ENCODE measurements at regions not wholly inside any gene's neighbourhood (a gene's known extent, or its start where the extent isn't known, plus 50 kb on each side); places are given as distances from the start of the nearest gene placed in this dataset.
A peak's percentile ranks its signal among the peaks of the same experiment; 100 is the strongest.

DNA sequence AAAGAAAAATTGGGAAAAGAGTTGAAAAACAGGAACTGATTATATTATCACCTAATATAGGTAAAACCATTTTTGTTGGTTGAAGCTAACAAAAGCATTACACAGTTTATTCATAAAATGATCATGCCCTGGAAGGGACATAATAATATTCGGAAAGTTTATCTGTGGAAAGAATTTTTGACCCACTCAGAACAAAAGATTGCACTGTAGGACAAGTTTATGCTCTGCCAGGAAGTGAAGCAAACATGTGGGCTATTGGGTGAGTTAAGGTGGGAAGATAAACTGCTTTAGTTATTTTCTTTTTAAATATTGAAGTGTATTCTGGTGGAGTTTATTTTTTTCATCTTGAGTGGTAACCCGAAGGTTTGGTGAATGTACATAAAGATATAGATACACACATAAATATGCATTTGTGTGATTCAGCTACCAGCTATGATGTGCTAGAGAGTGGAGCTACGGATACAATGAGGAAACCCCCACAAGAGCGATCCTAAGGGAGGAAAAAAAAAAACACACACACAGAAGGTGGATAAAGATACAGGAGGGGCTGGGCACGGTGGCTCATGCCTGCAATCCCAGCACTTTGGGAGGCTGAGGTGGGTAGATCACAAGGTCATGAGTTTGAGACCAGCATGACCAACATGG, 506.4 kb upstream of the THBS1 start:
- no peak for DNase-seq (ENCODE audit: low spot score)

DNA sequence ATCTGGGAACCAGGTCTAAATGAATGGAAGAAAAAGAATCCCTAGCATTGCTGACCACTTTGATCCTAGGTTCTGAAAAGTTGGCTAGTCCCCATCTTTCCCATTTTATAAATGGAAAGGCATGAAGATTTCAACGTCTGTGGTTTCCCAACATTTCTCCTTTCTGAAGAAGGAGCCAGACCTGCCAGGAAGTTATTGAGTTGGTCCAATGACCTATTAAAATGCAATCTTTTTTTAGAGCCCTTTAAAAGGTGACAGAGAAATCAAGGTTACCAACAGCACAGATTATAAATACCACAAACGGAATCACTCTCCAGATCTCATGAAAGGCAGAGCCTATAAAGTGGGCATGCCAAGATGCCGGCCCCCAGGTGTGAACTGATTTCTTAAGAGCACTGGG, 505.6 kb upstream of the THBS1 start:
- no peak for DNase-seq (ENCODE audit: low spot score)

DNA sequence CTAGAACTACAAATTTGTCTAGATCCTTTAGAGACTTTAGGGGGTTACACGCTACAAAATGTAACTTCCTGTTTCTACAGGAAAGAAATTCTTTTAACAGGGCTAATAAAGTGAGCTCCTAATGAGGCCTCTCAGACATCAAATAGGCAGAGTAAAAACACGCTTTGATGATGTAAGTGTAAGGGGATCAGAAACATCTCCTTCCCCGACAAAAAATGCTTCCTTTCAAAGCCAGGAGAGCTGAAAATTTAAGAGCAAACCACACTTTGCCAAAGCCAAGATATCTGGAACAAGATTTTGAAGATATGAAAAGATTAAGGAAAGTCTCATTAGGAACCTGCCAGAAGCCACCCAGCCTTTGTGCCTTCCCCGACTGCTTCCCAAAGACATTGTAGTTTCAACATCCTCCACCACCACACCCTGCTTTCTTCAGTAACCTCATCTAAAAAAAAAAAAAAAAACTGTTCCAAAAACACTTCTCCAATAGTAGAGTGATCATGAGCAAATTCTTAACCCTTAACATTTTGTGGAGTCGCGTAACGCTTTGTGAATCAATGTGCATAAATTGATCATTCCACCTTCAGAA, 505.0 kb upstream of the THBS1 start:
- DNase-seq (ENCODE audit: low spot score), result peak; percentile 48

DNA sequence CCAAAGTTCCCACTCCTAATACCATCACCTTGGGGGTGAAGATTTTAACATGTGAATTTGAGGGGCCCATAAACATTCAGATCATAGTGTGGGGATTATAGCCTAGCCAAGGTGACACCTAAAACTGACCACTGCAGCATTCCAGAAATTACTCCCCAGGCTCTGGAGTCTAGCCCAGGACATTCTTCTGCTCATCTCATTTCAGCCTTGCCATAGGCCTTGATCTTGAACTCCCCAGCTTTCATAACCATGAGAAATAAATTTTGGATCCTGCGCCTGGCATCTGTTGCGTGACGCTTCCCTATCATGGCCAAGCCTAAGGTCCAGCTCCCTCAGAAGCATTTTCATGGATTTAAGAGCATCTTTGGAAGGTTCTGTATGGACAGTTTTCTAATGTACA, 502.9 kb upstream of the THBS1 start:
- no peak for DNase-seq (ENCODE audit: low spot score)

DNA sequence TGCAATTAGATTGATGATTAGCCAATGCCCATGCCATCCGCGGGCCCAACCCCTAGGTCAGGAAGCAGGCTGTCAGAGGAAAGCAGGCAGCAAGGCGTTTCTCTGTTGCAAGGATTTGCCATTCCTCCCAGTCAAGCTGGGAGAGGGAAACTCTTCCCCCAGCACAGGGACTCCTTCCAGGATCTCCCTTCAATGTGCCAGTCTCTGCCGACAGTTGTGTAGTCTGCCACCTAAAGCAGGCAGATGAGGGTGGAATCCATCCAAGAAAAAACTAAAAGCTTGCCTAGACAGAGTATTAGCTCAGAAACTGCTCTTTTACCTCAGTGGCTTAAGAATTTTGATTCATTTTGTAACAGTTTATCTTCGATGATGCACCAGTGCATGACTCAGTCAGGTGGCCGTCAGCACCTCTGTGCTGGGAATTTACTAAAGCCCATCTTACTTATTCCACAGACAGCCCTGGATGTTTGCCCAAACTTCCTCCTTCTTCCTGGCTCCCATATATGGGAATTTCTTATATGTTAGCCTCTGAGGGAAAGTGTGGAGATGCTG, 501.5 kb upstream of the THBS1 start:
- peak; percentile 69 for DNase-seq (ENCODE audit: low spot score)

DNA sequence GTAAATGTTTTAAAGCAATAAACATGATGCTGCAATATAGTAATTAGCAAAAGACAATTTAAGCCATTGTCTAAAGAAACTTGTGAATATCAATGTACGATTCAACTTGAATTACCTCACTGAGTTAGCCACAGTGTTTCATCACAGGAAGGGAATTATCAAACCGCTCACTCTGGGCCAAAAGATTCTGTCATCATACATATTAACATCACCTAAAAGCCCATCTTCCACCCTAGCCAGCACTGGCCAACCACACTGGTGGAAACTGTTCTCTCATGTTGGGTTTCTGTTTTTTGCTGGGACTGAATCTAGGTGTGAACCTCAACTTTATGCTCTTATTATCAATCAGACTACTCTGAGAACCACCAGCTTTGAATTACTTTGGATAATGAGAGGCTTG, 497.7 kb upstream of the THBS1 start:
- DNase-seq (ENCODE audit: low spot score), result no peak

DNA sequence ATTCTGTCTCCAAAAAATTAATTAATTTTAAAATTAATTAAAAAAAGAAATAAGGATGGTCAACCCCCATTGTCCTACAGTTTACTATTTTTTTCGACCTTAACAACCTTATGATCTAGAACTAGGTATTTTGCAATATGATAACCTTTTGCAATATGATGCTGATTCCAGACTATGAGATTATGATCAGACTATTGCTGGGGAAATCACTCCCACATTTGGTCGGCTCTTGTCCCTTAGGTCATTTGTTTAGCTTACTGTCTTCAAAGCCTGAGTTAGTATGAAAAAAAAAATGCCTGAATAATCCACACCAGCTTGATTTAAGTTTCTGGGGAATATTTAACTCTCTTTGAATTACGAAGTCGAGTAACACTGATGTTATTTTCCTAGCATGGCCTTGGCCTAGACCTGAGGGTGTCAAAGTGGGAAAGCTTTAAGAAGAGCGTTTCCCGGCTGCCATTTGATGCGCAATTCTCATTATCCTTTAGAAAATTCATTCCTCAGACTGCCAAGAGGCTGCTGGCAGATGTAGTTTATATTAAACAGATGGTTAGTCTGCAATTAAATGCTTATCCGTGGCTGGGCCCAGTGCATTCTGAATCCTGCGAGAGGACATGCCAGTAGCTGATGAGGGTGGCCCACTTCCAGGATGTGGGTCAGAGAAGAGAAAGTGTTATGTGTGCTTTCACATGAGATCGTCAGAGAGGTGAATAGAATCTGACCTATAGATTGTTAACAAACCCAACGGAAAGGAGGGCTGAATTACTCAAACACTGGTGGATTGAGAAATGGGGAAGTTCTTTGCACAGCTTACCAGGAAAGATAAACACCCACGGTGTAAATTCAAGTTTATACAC, 496.0 kb upstream of the THBS1 start:
- DNase-seq (ENCODE audit: low spot score), result peak; percentile 61

DNA sequence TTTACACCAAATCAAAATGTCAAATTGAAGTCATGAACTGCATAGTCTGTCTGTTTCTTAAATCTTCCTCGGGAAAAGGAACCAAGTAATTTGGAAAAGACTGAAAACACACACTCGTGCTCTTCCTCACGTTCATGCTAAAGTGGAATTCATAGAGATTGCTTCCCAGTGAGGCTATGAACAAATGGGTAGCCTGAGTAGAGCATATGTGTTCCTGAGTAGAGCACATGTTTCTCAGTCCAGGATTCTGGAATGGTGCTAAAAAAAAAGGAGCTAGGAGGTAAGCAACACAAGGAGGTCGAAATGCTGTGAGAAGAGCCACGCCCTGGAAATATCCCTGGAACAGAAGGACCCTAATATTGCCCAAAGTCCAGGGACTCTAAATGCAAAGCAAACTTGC, 494.2 kb upstream of the THBS1 start:
- no peak for DNase-seq (ENCODE audit: low spot score)

DNA sequence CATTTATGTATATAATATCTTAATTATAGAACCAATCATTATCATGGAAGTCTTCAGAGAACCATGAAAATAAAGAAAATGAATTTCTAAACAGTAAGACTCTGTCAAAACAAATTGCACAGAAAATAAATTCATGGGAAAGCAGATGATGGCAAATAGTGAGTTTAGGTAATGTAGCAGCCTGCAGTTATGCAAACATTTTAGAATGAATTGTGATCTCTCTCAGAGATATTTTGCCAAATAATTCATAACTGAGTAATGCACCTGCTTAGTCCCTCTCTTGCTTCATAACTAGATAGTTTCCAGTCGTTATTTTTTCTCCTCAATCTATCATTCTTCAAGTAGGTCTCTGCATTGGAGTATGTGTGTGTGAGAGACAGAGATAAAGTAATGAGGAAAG, 492.7 kb upstream of the THBS1 start:
- no peak for DNase-seq (ENCODE audit: low spot score)

DNA sequence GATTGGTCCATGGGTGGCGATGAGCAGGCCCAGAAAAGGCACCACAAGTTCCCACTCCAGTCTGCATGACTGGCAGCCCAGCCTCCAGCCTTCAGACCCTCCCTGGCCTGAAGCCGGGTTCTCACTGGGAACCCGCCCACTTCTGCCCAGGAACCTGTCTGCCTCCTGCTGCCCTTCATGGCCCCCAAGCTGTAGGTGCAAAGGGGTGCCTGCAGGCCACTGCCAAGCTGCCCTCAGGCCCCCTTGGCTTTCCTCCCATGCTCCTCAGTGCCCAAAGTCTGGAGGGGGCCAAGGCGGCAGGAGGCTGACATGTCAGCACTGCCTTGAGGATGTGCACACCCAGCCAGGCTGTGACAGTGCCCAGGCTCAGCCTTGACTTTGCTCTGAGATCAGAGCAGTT, 488.5 kb upstream of the THBS1 start:
- DNase-seq (ENCODE audit: low spot score), result peak; percentile 6

DNA sequence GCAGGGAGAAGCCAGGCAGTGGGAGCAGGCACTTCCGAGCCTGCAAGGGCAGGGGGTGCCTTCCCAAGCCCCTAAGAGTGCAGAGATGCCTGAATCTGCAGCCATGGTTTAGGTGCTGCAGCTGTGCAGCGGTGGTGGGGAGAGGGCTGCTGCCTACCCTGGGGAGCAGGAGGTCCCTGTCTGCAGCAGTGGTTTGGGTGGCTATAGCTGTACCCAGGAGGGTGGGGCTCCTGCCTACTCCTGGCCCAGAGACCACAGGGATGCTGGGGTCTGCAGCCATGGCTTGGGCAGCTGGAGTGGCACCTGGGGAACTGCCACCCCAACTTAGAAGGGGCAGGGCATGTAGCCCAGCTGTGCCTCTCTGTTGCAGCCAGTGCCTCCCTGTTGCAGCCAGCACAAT, 488.1 kb upstream of the THBS1 start:
- no peak for DNase-seq (ENCODE audit: low spot score)

DNA sequence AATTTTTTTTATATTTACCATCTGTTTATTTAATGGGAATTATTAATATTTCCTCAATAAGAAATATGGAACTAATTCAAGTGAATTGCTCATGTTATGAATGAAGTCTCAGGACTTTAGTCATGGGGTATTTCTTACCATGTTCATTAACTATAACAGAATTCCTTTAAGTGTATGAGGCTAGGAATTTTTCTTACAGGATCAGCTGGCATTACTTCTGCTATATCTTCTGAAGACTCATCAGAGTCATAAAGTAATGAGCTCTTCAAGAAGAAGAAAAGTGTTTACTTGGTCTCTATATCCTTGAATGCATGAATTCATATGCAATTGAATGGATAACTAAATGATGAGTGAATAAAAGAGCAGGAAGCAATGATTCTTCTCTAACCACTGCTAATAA, 486.8 kb upstream of the THBS1 start:
- DNase-seq (ENCODE audit: low spot score), result no peak

DNA sequence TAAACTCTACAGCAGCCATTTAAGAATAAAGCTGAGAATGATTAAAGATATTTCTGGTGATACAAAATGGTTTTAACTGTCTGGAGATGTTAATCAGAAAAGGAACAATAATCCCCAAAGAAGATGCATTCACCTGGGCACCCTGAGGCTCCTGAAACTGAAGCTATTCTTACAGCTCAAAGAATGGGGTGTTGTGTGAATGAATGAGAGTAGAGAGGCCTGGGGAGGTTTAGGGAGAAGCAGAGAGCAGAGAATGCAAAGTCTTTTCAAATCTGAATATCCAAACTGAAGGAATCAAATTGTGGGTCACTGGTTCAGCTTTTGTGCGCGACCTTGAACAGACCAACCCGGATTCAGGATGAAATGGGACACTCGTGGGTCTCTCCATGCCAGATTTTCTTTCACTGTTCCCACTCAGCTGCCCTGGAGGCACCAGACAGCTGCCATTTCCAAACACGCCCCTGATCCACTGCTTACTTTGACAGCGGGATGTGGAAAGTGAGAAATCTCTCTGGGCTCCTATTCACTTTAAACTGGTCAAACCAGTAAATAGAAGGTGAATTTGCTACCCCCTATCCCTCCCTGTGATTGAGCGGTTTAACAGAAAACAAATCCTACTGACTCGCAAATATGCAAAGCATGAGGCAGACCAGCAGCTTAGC, 485.5 kb upstream of the THBS1 start:
- DNase-seq (ENCODE audit: low spot score), result peak; percentile 29

DNA sequence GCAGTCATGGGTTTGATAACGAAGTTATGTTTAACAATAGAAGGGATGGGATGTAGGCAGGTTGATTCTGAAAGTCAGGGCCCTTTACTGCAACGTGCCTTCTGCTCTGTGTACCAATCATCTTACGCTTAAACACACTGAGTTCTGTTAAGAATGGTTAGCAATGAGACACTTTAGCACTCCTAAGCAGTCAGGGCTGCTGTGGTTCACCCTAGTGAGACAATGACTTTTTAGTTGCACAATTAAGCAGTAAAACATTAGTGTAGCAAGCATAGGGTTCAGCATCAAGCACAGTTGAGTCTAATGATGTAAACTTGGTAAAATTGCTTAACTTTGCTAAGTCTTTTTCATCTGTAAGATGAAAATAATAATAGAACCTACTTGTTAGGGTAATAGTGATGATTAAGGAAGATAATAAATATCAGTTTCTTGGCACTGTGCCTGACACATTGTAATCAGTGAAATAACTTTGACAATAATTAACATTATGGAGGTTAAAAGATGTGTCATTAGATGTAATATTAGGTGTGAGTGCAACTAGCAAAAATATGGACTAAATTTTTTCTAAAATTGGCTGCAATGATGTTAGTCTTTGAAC, 484.2 kb upstream of the THBS1 start:
- no peak for DNase-seq (ENCODE audit: low spot score)

DNA sequence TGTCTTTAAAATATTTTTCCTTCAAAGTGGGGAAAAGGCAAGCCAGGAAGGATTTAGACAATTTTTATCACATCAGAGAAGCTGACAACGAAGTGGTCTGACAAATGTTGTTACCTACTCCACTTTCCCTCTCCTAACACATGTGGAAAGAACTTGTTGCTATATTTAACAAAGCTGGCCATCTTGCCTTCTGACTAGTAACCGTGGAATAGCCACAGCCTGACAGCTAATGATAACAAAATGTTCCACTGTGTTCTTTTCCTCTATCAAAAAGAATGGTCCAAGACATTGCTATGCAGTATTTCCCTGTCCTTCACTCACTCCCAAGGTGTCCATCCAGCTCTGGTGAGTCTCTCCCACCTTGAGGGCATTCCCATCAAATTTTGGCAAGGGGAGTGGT, 481.4 kb upstream of the THBS1 start:
- no peak for DNase-seq (ENCODE audit: low spot score)

DNA sequence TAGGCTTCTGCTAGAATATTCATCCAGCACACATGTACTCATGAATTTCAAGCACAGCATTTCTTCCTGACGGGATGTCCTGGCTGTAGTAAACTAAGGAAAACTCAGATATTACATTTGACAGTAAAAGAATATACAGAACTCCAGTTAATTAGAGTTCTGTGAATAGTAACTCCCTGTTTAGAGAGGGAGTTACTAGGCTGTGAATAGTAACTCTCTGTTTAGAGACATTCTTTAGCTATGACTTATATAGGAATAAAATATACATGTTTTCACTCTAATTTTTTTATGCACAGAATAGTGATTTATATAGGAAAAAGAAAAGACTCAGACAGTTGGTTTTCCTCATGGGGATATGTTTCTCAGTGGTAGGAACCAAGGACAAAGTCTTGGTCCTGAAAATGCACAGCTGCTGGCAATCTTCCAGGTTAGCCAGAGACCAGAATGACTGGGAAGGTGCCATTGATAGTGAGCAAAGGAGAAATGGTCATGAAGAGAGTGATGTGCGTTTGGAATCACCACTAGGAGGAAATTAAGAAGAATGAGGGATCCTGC, 480.7 kb upstream of the THBS1 start:
- peak; percentile 2 for DNase-seq (ENCODE audit: low spot score)

DNA sequence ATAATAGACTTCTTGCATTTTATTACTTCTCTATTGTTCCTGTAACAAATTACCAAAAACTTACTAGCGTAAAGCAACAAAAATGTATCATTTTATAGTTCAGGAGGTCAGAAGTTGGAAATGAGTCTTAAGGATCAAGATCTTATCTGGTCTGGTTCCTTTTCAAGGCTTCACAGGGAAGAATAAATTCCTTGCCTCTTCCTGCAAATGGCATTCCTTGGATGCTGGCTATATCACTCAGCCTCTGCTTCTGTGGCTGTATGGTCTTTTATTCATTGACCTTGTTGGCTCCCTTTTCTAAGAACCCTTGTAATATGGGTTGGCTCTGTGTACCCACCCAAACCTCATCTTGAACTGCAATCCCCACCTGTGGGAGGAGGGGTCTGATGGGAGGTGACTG, 478.4 kb upstream of the THBS1 start:
- peak; percentile 21 for DNase-seq (ENCODE audit: low spot score)

DNA sequence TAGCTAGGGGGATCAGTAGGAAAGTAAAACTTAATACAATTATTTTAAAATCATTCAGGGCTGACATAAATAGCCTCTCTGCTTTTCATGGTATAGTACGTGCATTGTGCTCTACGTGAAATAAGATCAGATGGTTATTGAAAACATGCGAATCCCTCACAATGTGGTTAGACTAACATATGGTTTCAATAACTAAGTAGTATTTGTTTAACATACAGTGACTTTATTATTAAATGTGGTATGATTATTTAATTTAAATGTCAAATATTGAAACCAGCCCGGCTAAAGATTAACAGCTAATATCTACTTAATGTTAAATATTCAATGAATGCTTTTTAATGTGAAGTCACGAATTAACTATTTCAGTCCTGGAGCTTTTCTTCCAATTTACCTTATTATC, 473.9 kb upstream of the THBS1 start:
- no peak for DNase-seq (ENCODE audit: low spot score)

DNA sequence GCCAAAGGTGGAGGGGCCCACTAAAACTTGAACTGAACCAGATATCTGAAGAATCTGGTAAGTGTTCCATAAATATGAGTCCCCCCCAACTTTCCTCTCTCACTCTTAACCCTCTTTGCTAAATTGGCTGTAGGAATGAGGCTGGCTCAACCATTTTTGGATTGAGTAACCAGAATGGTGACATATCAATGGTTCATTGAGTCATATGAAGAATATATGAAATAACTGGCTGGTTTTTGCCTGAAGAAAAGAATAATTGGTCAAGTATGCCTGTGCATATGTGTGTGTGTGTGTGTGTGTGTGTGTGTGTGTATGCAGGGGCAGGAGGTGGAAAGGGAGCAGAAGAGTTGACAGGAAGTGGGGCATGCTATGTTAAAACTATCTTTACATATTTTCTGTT, 472.9 kb upstream of the THBS1 start:
- DNase-seq (ENCODE audit: low spot score), result no peak

DNA sequence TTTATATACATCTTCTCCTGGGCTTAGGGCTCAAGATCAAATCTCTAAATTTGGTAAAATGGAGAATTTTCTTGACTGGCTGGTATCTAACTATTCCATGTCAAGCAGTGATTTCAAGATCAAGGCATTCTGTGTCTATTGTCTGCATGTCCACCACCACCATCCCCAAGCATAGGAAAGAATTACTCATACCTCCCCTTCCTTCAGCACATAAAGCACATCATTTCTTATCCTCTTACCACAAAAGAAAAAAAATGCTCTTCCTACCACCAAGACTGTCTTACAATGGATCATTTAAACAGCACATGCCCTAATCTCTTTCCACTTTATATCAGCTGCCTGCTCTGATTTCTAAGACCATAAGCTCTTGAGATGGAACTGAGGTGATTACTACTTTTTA, 470.5 kb upstream of the THBS1 start:
- no peak for DNase-seq (ENCODE audit: low spot score)

DNA sequence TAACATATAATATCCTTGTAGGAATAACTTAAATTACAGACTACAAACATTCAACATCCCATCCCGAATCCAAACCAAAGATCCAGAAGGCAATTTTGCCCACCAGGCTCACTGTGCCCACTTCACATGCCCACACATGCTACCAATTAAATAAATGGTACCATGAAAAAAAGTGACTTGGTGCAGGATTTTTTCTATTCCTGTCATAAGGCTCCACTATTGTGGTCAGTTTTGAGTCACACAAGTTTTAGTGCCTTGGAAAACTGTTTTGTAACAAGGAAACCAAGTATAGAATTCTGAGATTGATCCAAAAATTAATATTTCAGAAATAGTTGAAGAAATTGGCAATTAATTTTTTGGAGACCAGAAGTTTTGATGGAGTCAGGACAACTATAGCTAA, 470.1 kb upstream of the THBS1 start:
- no peak for DNase-seq (ENCODE audit: low spot score)

DNA sequence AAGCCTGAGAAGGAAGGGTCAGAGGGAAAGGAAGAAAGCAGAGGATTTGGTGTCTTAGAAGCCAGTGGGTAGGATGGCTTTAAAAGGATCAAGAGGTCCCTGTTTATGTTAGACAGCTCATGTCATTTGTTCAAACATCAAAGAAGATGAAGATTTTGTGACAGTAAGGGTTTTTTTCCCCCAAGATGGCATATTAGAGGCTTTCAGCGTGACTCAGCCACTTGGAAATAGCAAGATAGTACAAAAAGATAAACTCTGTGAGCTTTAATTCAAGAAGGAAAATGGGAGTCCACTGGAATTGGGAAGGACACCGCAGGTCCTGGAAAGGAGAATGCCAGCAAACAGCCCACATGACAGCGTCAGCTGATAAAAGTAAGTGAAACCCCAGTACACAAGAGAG, 467.1 kb upstream of the THBS1 start:
- DNase-seq (ENCODE audit: low spot score), result no peak
